GM18858 (cell line): ENCODE measurements at regions not wholly inside any gene's neighbourhood (a gene's known extent, or its start where the extent isn't known, plus 50 kb on each side); places are given as distances from the start of the nearest gene placed in this dataset.
"Not testable (repeated sequence)": the region's sequence is repeated elsewhere in the genome, so short reads cannot be mapped to it uniquely, and the experiment has no call there.

Source experiments
- ATAC-seq: cut with Tn5 transposase; IDR thresholded peaks from one replicate; pipeline ENCODE4 v1.9.1; 2021; ENCODE audit not compliant: unreplicated experiment

DNA sequence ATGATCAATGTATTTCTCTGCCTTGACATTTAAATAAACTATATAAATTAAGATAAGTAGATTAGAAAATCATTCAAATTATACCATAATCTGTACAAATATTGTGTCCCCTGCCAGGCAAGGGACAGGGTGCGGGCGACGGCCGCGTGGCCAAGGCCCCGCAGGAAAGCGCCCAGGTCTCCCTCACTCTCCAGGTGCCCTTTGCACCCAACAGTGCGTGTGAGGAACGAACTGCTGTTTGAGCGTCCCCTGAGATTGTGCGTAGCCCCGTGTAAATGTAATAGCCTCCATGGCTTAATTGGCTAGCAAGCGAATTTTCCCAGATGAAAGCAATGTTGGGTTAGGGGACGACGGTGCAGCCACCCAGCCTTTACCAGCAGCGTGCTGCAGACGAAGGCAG, 161.4 kb downstream of the SYT15 start:
- ATAC-seq, result not testable (repeated sequence)

DNA sequence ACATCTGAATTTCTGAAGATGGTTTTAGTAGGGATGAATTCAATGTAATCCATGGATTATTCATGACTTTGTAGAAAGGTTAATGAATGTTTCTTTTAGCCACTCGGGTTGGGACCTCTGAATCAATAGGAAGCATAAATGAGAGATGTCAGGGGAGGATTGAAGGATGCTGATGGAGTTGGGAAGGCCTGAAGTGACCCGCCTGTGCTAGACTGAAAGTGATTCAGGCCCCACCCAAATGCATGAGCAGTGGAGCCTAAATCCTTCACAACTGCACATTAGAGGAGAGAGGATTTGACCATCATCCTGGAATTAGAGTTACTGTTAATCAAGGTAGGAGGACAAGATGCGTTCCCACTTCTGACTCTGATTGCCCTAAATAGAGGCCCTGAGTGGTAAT, 162.2 kb upstream of the PTPN20 start:
- not testable (repeated sequence) for ATAC-seq

- not testable (repeated sequence) for ATAC-seq
Observed at GRCh38 chr10:46749470-46749869, 161.8 kb upstream of the PTPN20 start.

- ATAC-seq, result not testable (repeated sequence)
Observed at GRCh38 chr10:46753763-46754162, 157.5 kb upstream of the PTPN20 start.

DNA sequence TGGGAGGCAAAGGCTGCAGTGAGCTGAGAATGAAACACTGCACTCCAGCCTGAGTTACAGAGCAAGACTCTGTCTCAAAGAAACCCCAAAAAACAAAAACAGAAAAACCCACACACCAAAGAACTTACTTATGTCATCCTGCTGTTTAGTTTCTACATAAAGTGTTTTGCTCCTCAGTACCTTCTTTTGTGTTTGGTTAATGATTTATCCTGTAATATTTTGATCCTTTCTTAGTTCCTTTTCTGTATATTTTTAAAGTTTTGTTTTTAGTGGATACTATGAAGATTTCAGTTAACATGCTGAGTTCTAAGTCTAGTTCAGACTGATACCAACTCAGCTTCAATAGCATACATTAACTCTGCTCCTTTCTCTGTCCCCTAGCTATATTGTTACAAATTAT, 149.8 kb upstream of the PTPN20 start:
- peak; percentile 94 for ATAC-seq

DNA sequence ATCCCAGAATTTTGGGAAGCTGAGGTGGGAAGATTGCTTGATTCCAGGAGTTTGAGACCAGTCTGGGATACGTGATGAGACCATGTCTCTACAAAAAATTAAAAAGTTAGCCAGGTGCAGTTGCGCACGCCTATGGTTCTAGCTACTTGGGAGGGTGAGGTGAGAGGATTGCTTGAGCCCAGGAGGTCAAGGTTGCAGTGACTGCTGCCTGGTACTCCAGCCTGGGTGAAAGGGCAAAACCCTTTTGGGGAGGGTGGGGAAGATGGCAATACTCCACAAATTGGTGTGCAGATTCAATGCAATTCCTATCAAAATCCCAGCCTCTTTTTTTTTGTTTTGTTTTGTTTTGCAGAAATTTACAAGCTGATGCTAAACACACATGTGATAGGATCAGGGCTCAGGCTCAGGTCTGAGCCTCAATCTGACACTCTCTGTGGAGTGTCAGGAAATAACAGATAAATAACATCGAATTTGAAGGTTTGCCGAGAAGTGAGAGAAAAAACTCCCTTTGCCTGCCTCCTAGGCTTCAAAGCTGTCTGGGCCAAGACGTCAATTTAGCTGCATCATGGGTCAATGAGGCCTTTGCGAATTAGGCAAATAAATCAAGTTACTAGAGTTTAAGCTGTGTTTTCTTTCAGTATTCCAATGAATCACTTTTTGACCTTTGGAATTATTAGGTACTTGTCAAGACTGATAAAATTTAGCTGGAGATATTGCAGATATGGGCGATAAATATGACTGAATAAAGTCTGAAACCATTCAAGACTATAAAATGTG, 142.5 kb upstream of the PTPN20 start:
- ATAC-seq, result not testable (repeated sequence)

- ATAC-seq, result not testable (repeated sequence)
Observed at GRCh38 chr10:46773178-46773896, 137.9 kb upstream of the PTPN20 start.

DNA sequence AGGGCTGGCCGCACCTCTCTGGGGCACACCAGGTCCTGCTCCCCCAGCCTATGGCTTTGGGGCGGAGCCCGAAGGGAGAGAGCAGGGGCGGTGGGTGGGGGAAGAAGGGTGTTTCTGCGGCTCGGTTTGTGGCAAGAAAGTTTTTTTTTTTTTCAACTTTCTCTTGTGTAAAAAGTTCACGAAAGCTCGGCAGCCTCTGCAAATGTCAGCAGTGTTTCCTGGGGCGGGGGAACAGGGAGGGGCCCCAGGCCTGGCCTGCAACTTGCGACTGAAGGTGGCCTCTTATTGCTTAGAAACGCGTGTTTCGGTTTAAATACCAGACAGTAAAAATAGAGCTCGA, 137.4 kb upstream of the PTPN20 start:
- not testable (repeated sequence) for ATAC-seq

DNA sequence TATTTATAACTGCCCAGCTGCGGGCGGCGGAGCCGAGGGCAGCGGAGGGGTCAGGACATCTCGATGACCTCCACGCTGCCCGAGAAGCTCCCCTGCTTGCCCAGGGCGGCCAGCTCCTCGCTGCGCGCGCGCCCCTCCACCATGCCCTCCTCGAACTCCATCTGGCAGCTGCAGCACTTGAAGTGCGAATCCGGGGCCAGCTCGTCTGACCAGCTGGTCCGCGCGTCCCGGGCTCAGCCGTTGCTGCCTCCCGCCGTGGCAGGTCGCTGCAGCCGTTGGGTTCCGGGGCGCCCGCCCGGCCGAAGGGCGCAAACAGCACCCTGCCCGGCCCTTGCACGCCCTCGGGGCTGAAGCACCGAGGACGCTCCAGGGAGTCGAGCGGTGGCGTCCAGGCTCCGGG, 136.9 kb upstream of the PTPN20 start:
- not testable (repeated sequence) for ATAC-seq

- ATAC-seq, result not testable (repeated sequence)
Observed at GRCh38 chr10:46774945-46775667, 136.1 kb upstream of the PTPN20 start.

DNA sequence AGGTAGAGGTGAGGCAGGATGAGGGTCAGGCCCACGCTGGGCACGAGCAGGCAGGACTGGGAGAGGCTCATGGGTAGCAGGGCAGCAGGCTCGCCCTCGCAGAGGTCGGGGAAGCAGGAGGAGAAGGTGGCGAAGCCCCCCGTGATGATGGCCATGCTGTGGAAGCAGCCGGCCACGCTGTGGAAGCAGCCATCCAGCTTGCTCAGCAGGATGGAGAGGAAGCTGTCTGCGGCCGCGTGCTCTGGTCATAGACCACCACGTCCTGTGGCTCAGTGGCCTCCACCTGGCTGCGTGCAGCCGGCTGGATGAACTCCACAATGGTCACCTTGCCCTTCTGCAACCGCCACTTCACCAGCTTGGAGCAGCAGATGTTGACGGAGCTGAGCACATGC, 135.6 kb upstream of the PTPN20 start:
- not testable (repeated sequence) for ATAC-seq

- ATAC-seq, result not testable (repeated sequence)
Observed at GRCh38 chr10:46779571-46779970, 131.7 kb upstream of the PTPN20 start.

DNA sequence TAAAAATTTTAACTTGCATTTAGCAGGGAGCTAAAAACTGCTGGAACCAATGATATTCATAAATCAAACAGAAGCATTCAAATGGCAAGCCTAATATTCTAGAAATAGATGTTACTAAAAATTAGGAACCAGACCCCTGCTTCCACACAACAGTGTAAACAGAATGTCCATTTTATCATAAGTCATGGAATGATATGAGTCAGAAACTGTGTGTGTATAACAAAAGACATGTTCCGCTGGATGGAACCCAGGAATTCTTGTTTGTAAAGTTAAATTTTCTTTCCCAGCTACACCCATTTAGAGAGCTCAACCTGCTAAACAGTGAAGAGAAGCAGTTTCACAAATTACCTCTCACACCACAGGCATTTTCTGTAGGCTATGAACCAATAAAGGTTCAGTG, 131.1 kb upstream of the PTPN20 start:
- ATAC-seq, result not testable (repeated sequence)

GRCh38 chr10:46781001-46781400, 130.2 kb upstream of the PTPN20 start:
- ATAC-seq, result not testable (repeated sequence)

- peak; percentile 57 for ATAC-seq
Observed at GRCh38 chr10:46782001-46782874, 129.0 kb upstream of the PTPN20 start.

GRCh38 chr10:46784665-46785064, 126.6 kb upstream of the PTPN20 start:
- not testable (repeated sequence) for ATAC-seq

DNA sequence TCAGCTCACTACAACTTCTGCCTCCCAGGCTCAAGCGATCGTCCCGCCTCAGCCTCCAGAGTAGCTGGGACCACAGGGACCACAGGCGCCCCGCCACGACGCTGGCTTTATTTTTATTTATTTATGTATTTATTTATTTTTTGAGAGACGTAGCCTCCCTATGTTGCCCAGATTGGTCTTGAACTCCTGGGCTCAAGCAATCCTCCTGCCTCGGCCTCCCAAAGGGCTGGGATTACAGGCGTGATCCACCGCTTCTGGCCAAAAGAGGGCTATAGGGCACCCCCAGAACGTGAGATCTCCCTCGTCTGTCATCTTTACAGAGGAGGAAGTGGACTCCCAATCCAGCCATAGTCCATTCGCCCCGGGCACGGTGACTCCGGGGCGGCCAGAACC, 125.1 kb upstream of the PTPN20 start:
- ATAC-seq, result not testable (repeated sequence)

GRCh38 chr10:46786518-46787320, 124.5 kb upstream of the PTPN20 start:
- ATAC-seq, result peak; percentile 49

DNA sequence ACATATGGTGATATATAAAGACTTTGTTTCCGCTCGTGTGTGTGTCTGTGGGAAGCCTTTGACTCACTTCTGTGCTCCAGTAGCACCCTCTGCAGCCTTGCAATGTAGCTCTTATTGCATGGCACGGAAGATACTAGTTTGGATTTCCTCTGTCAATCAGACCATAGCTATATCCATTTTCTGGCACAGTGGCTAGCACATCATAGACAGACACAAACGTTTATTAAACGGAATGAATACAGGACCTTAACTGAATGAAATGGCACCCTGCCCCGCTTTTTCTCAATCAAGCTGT, 124.0 kb upstream of the PTPN20 start:
- ATAC-seq, result peak; percentile 48
